Endothelial cell of umbilical vein (primary cell): ENCODE measurements at regions not wholly inside any gene's neighbourhood (a gene's known extent, or its start where the extent isn't known, plus 50 kb on each side); places are given as distances from the start of the nearest gene placed in this dataset.

Experiments used
- CTCF ChIP-seq, 2 donors: IDR thresholded peaks; 1 replicate in 1 of 2; 2 replicates in 1 of 2; pipeline ENCODE4 v1.5.1; 2011; ENCODE audit warnings: low read length in 2 of 2, mild to moderate bottlenecking in 2 of 2, moderate library complexity in 2 of 2, control low read depth in 1 of 2, inconsistent platforms in 1 of 2, low read depth in 1 of 2; ENCODE audit not compliant: insufficient read depth in 1 of 2; ENCODE audit errors: extremely low read depth in 1 of 2
- EZH2 ChIP-seq: IDR thresholded peaks from 2 replicates; pipeline ENCODE4 v1.6.1; 2012; ENCODE audit warnings: borderline replicate concordance, low read depth, mild to moderate bottlenecking, moderate library complexity, low read length, inconsistent platforms; ENCODE audit not compliant: severe bottlenecking
- GATA2 ChIP-seq: IDR thresholded peaks from 2 replicates; pipeline ENCODE4 v1.7.0; 2011; ENCODE audit warnings: low read depth, mild to moderate bottlenecking, moderate library complexity, mixed read lengths, low read length; ENCODE audit not compliant: insufficient read length, insufficient read depth
- MYC ChIP-seq: IDR thresholded peaks from one replicate; pipeline ENCODE4 v1.6.1; 2011; ENCODE audit warnings: mild to moderate bottlenecking, low read depth, low read length
- POLR2A ChIP-seq: IDR thresholded peaks from 2 replicates; pipeline ENCODE4 v1.6.1; 2012; ENCODE audit warnings: low read depth, mild to moderate bottlenecking, control low read depth, low read length
- POLR2AphosphoS5 ChIP-seq: IDR thresholded peaks from 2 replicates; pipeline ENCODE4 v1.6.1; 2012; ENCODE audit warnings: low read depth, mild to moderate bottlenecking, control low read depth, low read length, moderate library complexity; ENCODE audit not compliant: insufficient read depth

- TF ChIP-seq POLR2A (no peak), CTCF (IDR thresholded peaks at IDR 0.05; ENCODE audit: extremely low read depth in 1 of 2, insufficient read depth in 1 of 2, low read depth in 1 of 2, low read length in 2 of 2) (no peak), POLR2AphosphoS5 (no peak), EZH2 (no peak), GATA2 (no peak), MYC (no peak)
Measured at GRCh38 chr7:119916501-119916900, 356.5 kb upstream of the KCND2 start.
